ENCODE measurements at regions not wholly inside any gene's neighbourhood (a gene's known extent, or its start where the extent isn't known, plus 50 kb on each side); places are given as distances from the start of the nearest gene placed in this dataset.

- TF ChIP-seq, protein P1, sequence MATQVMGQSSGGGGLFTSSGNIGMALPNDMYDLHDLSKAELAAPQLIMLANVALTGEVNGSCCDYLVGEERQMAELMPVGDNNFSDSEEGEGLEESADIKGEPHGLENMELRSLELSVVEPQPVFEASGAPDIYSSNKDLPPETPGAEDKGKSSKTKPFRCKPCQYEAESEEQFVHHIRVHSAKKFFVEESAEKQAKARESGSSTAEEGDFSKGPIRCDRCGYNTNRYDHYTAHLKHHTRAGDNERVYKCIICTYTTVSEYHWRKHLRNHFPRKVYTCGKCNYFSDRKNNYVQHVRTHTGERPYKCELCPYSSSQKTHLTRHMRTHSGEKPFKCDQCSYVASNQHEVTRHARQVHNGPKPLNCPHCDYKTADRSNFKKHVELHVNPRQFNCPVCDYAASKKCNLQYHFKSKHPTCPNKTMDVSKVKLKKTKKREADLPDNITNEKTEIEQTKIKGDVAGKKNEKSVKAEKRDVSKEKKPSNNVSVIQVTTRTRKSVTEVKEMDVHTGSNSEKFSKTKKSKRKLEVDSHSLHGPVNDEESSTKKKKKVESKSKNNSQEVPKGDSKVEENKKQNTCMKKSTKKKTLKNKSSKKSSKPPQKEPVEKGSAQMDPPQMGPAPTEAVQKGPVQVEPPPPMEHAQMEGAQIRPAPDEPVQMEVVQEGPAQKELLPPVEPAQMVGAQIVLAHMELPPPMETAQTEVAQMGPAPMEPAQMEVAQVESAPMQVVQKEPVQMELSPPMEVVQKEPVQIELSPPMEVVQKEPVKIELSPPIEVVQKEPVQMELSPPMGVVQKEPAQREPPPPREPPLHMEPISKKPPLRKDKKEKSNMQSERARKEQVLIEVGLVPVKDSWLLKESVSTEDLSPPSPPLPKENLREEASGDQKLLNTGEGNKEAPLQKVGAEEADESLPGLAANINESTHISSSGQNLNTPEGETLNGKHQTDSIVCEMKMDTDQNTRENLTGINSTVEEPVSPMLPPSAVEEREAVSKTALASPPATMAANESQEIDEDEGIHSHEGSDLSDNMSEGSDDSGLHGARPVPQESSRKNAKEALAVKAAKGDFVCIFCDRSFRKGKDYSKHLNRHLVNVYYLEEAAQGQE (IDR thresholded peaks at IDR 0.05; ENCODE audit: low read depth) = no peak
- no peak for TF ChIP-seq ELF1 (IDR thresholded peaks at IDR 0.05; ENCODE audit: borderline replicate concordance, low read depth)
- TF ChIP-seq ZFX (IDR thresholded peaks at IDR 0.05) = no peak
- no peak for TF ChIP-seq EZH2 (IDR thresholded peaks at IDR 0.05)
- no peak for TF ChIP-seq TCF7L2 (IDR thresholded peaks at IDR 0.05; ENCODE audit: borderline replicate concordance, extremely low read depth, insufficient read depth, insufficient read length)
- TF ChIP-seq, protein P2, sequence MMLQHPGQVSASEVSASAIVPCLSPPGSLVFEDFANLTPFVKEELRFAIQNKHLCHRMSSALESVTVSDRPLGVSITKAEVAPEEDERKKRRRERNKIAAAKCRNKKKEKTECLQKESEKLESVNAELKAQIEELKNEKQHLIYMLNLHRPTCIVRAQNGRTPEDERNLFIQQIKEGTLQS (IDR thresholded peaks at IDR 0.05) = no peak
- no peak for TF ChIP-seq CBX3 (IDR thresholded peaks at IDR 0.05; ENCODE audit: low read depth)
- no peak for TF ChIP-seq FOSL1 (IDR thresholded peaks at IDR 0.05; ENCODE audit: low read depth)
- TF ChIP-seq EGR1 (IDR thresholded peaks at IDR 0.05; ENCODE audit: low read depth) = no peak
- no peak for TF ChIP-seq POLR2AphosphoS5 (IDR thresholded peaks at IDR 0.05; ENCODE audit: low read depth, low read length)
These were observed 156.7 kb downstream of the MBL2 start (continued) for GRCh38 chr10:52615756-52616394.

DNA sequence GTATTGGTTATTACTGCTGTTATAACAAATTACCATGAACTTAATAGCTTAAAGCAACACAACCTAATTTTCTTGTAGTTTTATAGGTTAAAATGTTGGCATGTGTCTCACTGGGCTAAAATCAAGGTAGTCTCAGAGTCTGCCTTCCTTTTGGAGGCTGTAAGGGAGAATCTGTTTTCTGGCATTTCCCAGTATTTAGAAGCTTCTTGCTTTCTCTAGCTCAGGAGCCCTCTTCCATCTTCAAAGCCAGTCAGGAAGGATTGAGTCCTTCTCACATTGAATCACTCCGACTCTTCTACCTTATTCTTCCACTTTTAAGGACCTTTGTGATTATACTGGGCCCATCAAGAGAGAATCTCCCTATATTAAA, 156.2 kb downstream of the MBL2 start:
- no peak for ATAC-seq
- Histone ChIP-seq H3K79me2 (ENCODE audit: insufficient read depth, low read length) (no peaks in the 10 kb centered on the region), H3K36me3 (ENCODE audit: control insufficient read depth in 1 of 2, insufficient read depth in 2 of 2, low read length in 2 of 2) (no peaks in the 10 kb centered on the region), H3K4me3 (replicated peaks in 1 of 2; ENCODE audit: low read depth in 1 of 2, low read length in 2 of 2) (no peak overlapping the region), H3K4me1 (ENCODE audit: control insufficient read depth in 1 of 2, insufficient read depth in 2 of 2, low read length in 2 of 2) (no peaks in the 10 kb centered on the region), H3K9me2 (ENCODE audit: insufficient read depth) (no peaks in the 10 kb centered on the region), H3K9me3 (ENCODE audit: control insufficient read depth in 1 of 2, insufficient read depth in 1 of 2, low read depth in 1 of 2, low read length in 2 of 2) (no peaks in the 10 kb centered on the region), H2AFZ (ENCODE audit: low read depth, low read length, poor library complexity, severe bottlenecking) (no peak overlapping the region), H3K27me3 (ENCODE audit: insufficient read depth, low read length) (no peaks in the 10 kb centered on the region), H3K9ac (ENCODE audit: low read length) (no peak overlapping the region), H4K20me1 (ENCODE audit: insufficient read depth) (no peaks in the 10 kb centered on the region), H3K27ac (ENCODE audit: low read depth, low read length) (no peak overlapping the region), H3K4me2 (ENCODE audit: low read length) (no peak overlapping the region)
- intact Hi-C loops (cut with micrococcal nuclease) = no loop called here
- no peak for DNase-seq (ENCODE audit: low read depth, low spot score)
- CTCF ChIA-PET = no interaction called here
- POLR2A ChIA-PET = no interaction called here
- no TSS peak for BruUV-seq (replicated peaks)
- RAD21 ChIA-PET (ENCODE audit: low non-redundant PET in 1 of 2, low total read pairs in 2 of 2, uncharacterized antibody in 2 of 2, unreplicated experiment in 2 of 2) = no interaction called here
- TF ChIP-seq ZBTB33 (IDR thresholded peaks at IDR 0.05; ENCODE audit: extremely low read depth, insufficient replicate concordance, low read length) (no peak), MAX (IDR thresholded peaks at IDR 0.05) (no peak), ZFX (IDR thresholded peaks at IDR 0.05) (no peak), POLR2AphosphoS5 (IDR thresholded peaks at IDR 0.05; ENCODE audit: low read depth, low read length) (no peak), ELF1 (IDR thresholded peaks at IDR 0.05; ENCODE audit: borderline replicate concordance, low read depth) (no peak), EZH2phosphoT487 (IDR thresholded peaks at IDR 0.05; ENCODE audit: borderline replicate concordance) (no peak), EZH2 (IDR thresholded peaks at IDR 0.05) (no peak)
- TF ChIP-seq, protein P3, sequence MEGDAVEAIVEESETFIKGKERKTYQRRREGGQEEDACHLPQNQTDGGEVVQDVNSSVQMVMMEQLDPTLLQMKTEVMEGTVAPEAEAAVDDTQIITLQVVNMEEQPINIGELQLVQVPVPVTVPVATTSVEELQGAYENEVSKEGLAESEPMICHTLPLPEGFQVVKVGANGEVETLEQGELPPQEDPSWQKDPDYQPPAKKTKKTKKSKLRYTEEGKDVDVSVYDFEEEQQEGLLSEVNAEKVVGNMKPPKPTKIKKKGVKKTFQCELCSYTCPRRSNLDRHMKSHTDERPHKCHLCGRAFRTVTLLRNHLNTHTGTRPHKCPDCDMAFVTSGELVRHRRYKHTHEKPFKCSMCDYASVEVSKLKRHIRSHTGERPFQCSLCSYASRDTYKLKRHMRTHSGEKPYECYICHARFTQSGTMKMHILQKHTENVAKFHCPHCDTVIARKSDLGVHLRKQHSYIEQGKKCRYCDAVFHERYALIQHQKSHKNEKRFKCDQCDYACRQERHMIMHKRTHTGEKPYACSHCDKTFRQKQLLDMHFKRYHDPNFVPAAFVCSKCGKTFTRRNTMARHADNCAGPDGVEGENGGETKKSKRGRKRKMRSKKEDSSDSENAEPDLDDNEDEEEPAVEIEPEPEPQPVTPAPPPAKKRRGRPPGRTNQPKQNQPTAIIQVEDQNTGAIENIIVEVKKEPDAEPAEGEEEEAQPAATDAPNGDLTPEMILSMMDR (IDR thresholded peaks at IDR 0.05 in 2 of 3, conservative IDR thresholded peaks at IDR 0.05 in 1 of 3; ENCODE audit: borderline replicate concordance in 1 of 3, insufficient read depth in 1 of 3, low read depth in 2 of 3, low read length in 2 of 3) = no peak
- TF ChIP-seq, protein P2 (IDR thresholded peaks at IDR 0.05) = no peak

All from HCT116 (cell line).